ENCODE measurements at regions not wholly inside any gene's neighbourhood (a gene's known extent, or its start where the extent isn't known, plus 50 kb on each side); places are given as distances from the start of the nearest gene placed in this dataset.

DNA sequence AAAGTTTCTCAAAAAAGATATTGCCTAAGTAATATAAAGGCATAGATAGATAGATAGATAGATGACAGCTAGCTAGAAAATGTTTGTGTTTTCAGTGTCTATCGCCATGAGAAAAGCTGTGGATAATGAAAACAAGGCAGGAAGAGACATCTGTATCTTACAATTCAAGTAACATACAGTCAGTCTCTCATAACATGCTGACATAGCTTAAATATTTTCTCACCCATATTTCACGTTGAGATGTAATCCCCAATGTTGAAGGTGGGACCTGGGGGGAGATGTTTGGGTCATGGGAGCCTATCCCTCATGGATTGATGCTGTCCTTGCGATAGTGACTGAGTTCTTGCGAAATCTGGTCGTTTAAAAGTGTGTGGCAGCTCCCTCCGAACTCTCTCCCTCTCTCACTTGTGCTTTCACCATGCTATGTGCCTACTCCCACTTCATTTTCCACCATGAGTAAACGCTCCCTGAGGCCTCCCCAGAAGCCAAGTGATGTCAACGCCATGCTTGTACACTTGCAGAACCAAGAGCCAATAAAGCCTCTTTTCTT lies 856.8 kb upstream of the ADAMTS5 start:
- Mint-ChIP-seq H3K27ac (no peak overlapping the region), H3K4me3 (no peak overlapping the region), H3K27me3 (no peaks in the 10 kb centered on the region), H3K4me1 (no peaks in the 10 kb centered on the region), H3K9me3 (peaks cover 0 to 14% of the 10 kb centered on the region in 2 donors)
- DNase-seq (no peak), ATAC-seq (no peak)

DNA sequence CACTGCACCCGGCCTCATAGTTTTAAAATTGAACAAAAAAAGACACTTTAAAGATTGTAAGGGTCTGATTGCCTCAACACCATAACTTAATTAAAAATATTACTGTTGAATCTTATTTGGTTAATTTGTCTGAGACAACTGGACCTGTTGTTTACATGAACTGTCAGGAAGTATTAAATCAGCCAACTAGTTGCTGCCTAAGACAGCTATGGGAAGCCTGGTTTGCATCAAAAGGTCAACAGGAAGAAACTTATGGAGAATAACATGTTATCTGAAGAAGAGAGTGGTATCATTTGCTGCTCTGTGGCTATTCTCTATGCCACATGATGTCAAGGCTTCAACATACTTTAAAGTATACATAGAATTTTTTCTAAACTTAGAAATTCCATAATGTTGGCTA lies 853.5 kb upstream of the ADAMTS5 start:
- Mint-ChIP-seq H3K27me3 (no peaks in the 10 kb centered on the region), H3K27ac (no peak overlapping the region), H3K4me1 (no peaks in the 10 kb centered on the region), H3K9me3 (peaks cover 0 to 4% of the 10 kb centered on the region in 2 donors), H3K4me3 (no peak overlapping the region)
- DNase-seq (no peak), ATAC-seq (no peak)

DNA sequence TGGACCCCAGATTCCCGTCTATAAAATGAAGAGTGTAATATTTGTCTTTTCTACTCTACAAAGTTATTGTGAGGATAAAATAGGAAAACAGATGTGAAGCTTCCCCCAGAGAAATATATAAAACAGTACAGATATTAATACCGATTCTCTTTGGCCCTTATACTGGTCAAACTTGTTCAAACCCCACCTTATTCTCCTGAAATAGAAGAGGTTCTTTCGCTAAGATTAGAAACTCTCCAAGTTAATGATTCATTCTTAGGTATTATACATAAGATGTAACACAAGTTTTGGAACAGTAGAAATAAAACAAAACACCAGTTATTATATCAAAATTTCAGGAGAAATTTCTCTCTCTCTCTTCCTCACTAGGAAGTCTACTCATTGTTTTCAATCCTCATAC lies 852.4 kb upstream of the ADAMTS5 start:
- H3K27me3 Mint-ChIP-seq, result no peaks in the 10 kb centered on the region
- DNase-seq (no peak), ATAC-seq (no peak)
- peaks cover 0 to 4% of the 10 kb centered on the region in 2 donors for H3K9me3 Mint-ChIP-seq
- H3K27ac Mint-ChIP-seq, result no peak overlapping the region
- no peak overlapping the region for H3K4me3 Mint-ChIP-seq
- no peaks in the 10 kb centered on the region for H3K4me1 Mint-ChIP-seq

DNA sequence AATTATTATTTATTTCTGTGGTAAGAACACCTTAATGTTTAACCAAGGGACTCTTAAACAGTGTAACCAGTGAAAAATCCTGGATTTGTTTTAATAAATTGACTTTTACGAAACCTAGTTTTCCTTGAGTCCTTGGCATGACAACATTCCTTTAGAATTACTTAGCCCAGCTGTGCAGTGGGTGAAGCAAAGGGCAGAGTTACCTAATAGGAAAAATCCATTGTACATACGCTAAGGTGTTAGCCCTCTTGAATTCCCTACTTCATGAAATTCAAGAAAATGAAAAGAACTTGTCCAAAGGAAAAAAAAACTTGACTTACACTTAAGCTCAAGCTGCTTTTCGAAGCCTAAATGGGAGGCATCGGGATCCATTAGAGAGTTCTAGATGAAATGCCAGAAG lies 852.0 kb upstream of the ADAMTS5 start:
- no peak overlapping the region for H3K27ac Mint-ChIP-seq
- peaks cover 0 to 4% of the 10 kb centered on the region in 2 donors for H3K9me3 Mint-ChIP-seq
- H3K27me3 Mint-ChIP-seq, result no peaks in the 10 kb centered on the region
- no peak overlapping the region for H3K4me3 Mint-ChIP-seq
- no peak for ATAC-seq
- no peak for DNase-seq
- H3K4me1 Mint-ChIP-seq, result no peaks in the 10 kb centered on the region

DNA sequence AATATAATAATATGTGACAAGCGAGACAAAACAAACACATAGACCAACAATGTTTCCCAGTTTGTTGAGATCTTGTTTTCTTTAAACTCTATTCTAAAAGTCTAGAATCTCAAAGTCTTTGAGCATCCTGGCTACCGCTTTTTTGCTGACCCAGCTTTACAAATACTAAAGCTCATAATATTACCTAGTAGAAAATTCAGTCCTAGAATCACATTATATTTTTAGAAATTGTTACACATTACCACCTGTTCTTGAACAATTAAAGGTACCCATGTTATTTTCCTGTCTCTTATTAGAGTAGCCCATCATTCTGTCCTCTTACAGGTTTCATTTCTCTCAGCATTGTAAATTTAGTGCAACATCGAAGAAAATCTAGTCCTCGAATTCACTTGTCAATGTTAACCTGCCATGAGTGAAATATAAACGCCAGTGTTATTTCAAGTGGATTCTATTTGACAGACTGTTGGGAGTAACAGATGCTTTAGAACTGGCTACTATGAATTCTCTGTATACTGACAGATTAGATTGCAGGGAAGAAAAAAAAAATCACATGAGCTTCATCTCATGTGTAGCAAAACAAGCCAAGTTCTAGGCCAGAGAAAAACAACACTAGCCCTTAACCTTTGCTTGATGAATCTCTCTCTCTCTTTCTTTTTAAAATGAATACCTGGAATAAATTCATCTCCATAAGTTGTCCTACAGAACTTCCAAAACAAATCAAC lies 851.2 kb upstream of the ADAMTS5 start:
- Mint-ChIP-seq H3K27ac (no peak overlapping the region), H3K4me3 (no peak overlapping the region), H3K27me3 (no peaks in the 10 kb centered on the region), H3K4me1 (no peaks in the 10 kb centered on the region), H3K9me3 (peaks cover 0 to 9% of the 10 kb centered on the region in 2 donors)
- no peak for ATAC-seq
- DNase-seq, result no peak

DNA sequence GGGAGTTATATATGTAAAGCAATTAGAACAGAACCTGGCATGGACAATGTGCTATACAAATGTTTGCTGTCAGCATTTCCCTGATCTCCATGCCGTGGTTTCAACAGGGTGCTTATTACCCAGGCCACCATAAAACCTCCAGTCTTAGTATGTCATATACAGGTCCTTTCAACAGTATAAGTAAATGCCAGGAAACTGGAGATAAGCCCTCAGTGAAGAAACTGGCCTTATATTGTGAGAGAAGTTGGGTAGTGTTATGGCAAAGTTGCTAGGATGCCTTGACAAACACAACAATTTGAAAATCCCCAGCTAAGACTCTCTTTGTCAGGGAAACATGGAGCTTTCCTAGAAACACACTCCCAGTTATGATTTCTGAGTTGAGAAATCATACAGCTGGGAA lies 850.2 kb upstream of the ADAMTS5 start:
- Mint-ChIP-seq H3K4me1 (no peaks in the 10 kb centered on the region), H3K4me3 (no peak overlapping the region), H3K27ac (no peak overlapping the region), H3K9me3 (peaks cover 0 to 9% of the 10 kb centered on the region in 2 donors), H3K27me3 (no peaks in the 10 kb centered on the region)
- DNase-seq, result no peak
- no peak for ATAC-seq

DNA sequence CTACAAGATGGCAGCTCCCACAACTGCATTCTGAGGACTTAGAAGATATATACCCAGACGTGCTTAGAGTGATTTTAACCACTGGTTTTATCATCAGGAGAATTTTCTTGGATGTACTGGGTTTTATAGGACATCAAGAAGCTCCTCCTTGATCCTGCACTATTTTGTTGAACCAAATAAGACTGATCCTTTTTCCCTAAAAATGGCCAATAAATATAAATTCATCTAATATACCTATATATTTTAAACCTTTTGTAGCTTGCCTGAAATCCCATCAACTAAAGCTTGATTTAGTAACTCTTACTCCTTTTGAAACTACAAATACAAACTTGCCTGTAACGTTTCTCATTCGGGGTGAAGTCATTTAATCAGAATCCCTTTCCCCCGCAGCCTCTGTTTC lies 849.4 kb upstream of the ADAMTS5 start:
- Mint-ChIP-seq H3K27me3 (no peaks in the 10 kb centered on the region), H3K27ac (no peak overlapping the region)

GRCh38 chr21:27814226-27814625 lies 847.3 kb upstream of the ADAMTS5 start:
- Mint-ChIP-seq H3K4me1 (no peaks in the 10 kb centered on the region), H3K27me3 (no peaks in the 10 kb centered on the region), H3K4me3 (no peak overlapping the region), H3K27ac (no peak overlapping the region), H3K9me3 (peaks cover 0 to 5% of the 10 kb centered on the region in 2 donors)
- ATAC-seq (no peak), DNase-seq (no peak)

More for the DNA sequence above, 849.4 kb upstream of the ADAMTS5 start:
- Mint-ChIP-seq H3K4me3 (no peak overlapping the region), H3K4me1 (no peaks in the 10 kb centered on the region), H3K9me3 (peaks cover 0 to 9% of the 10 kb centered on the region in 2 donors)
- ATAC-seq, result no peak
- no peak for DNase-seq

- Mint-ChIP-seq H3K4me3 (no peak overlapping the region), H3K9me3 (peaks cover 0 to 5% of the 10 kb centered on the region in 2 donors), H3K4me1 (no peaks in the 10 kb centered on the region), H3K27ac (no peak overlapping the region), H3K27me3 (no peaks in the 10 kb centered on the region)
- DNase-seq (no peak), ATAC-seq (no peak)
Measured at GRCh38 chr21:27813750-27814149, 846.9 kb upstream of the ADAMTS5 start.

GRCh38 chr21:27813344-27813743 lies 846.5 kb upstream of the ADAMTS5 start:
- no peak overlapping the region for H3K27ac Mint-ChIP-seq
- DNase-seq (no peak), ATAC-seq (no peak)
- no peaks in the 10 kb centered on the region for H3K4me1 Mint-ChIP-seq
- no peak overlapping the region for H3K4me3 Mint-ChIP-seq
- H3K9me3 Mint-ChIP-seq, result peaks cover 0 to 5% of the 10 kb centered on the region in 2 donors
- no peaks in the 10 kb centered on the region for H3K27me3 Mint-ChIP-seq

DNA sequence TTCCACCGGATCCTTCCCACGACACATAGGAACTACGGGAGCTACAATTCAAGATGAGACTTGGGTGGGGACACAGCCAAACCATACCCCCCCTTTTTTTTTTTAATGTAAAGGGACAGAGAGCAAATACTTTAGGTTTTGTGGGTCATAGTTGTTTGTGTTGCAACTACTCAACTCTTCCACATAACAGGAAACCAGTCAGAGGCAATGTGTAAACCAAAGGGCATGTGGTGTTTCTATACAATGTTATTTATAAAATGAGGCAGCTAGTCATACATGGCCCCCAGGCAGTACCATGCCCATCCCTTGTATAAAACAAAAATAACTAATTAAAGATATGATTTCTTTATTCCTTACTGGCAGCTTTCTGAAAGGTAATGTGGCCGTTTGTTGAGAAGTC lies 845.4 kb upstream of the ADAMTS5 start:
- H3K27ac Mint-ChIP-seq, result no peak overlapping the region
- peaks cover 0 to 5% of the 10 kb centered on the region in 2 donors for H3K9me3 Mint-ChIP-seq
- DNase-seq (no peak), ATAC-seq (no peak)
- no peak overlapping the region for H3K4me3 Mint-ChIP-seq
- no peaks in the 10 kb centered on the region for H3K4me1 Mint-ChIP-seq
- H3K27me3 Mint-ChIP-seq, result no peaks in the 10 kb centered on the region

- ATAC-seq (no peak), DNase-seq (no peak)
- Mint-ChIP-seq H3K4me1 (no peaks in the 10 kb centered on the region), H3K27me3 (no peaks in the 10 kb centered on the region), H3K27ac (no peak overlapping the region), H3K9me3 (peaks cover 0 to 5% of the 10 kb centered on the region in 2 donors), H3K4me3 (no peak overlapping the region)
Measured at GRCh38 chr21:27808923-27809322, 842.0 kb upstream of the ADAMTS5 start.

DNA sequence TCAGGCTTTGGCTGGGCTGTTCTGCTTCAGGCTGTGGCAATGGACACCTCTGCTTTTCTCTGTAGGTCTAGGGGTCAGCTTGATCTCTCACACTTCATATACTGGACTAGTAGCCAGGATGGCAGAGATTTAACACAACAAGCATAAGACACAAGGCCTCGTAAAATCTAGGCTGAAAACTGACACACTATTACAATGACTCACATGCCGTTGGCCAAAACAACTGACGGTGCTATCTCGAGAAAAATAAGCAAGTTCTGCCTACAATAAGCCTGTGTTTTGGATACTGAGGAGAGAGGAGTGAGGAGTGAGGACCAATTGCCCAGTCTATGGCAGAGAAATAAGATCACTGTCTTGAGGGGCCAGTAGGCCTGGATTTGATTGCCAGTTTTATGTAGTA lies 840.7 kb upstream of the ADAMTS5 start:
- Mint-ChIP-seq H3K4me3 (no peak overlapping the region), H3K4me1 (peaks cover 5% of the 10 kb centered on the region), H3K27me3 (no peaks in the 10 kb centered on the region), H3K27ac (no peak overlapping the region), H3K9me3 (no peaks in the 10 kb centered on the region)
- DNase-seq (no peak), ATAC-seq (no peak)

DNA sequence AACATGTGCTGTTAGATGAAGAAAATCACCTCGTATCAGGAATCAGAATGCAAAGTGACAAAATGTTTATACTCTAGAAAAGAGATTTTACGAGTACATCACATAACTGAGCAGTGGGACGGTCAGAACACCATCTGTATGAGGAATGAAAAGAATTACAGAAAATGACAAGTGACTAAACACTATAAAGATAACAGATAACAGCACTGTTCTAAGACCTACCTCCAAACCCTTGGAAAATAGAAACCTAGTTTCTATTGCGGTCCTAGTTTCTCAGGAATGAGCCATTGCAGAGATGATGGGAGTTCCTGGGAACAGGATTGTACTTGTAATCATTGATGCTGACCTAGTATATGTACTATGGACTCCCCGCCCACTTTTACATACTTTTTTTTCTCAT lies 839.4 kb upstream of the ADAMTS5 start:
- Mint-ChIP-seq H3K27ac (no peak overlapping the region), H3K4me1 (peaks cover 5% of the 10 kb centered on the region), H3K9me3 (no peaks in the 10 kb centered on the region), H3K27me3 (no peaks in the 10 kb centered on the region), H3K4me3 (no peak overlapping the region)
- ATAC-seq, result no peak
- no peak for DNase-seq

GRCh38 chr21:27805696-27806095 lies 838.8 kb upstream of the ADAMTS5 start:
- ATAC-seq (no peak), DNase-seq (no peak)
- Mint-ChIP-seq H3K4me3 (no peak overlapping the region), H3K9me3 (no peaks in the 10 kb centered on the region), H3K27ac (no peak overlapping the region), H3K27me3 (no peaks in the 10 kb centered on the region), H3K4me1 (peaks cover 5% of the 10 kb centered on the region)

GRCh38 chr21:27804515-27804914 lies 837.6 kb upstream of the ADAMTS5 start:
- no peak for ATAC-seq
- H3K27ac Mint-ChIP-seq, result no peak overlapping the region
- H3K4me1 Mint-ChIP-seq, result peaks cover 5% of the 10 kb centered on the region
- DNase-seq, result no peak
- no peak overlapping the region for H3K4me3 Mint-ChIP-seq
- H3K9me3 Mint-ChIP-seq, result no peaks in the 10 kb centered on the region
- H3K27me3 Mint-ChIP-seq, result no peaks in the 10 kb centered on the region

DNA sequence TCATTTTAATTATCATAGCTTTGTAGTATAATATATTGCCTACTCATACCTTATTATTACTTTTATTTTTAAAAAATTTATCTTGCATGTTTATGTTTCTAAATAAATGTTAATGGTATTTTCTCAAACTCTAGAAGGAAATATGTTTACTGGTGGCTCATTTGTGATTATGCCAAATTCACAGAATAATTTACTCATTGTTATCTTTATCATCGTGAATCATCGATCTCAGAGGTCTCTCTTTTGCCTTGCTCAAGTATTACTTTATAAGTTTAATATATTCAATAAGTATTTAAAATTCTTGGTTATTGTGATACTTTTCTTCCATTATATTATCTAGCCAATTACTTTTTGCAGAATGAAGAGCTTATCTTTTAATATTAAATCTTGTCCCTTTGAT lies 836.7 kb upstream of the ADAMTS5 start:
- ATAC-seq, result no peak
- Mint-ChIP-seq H3K4me3 (no peak overlapping the region), H3K9me3 (no peaks in the 10 kb centered on the region), H3K27me3 (no peaks in the 10 kb centered on the region), H3K27ac (no peak overlapping the region), H3K4me1 (peaks cover 5% of the 10 kb centered on the region)
- no peak for DNase-seq
